ENCODE measurements at regions not wholly inside any gene's neighbourhood (a gene's known extent, or its start where the extent isn't known, plus 50 kb on each side); places are given as distances from the start of the nearest gene placed in this dataset.
"Not testable (repeated sequence)": the region's sequence is repeated elsewhere in the genome, so short reads cannot be mapped to it uniquely, and the experiment has no call there.

GRCh38 chr9:38910629-38911028, 190.7 kb upstream of the FAM240B start:
- H3K27me3 ChIP-seq; H3K4me1 ChIP-seq; H3K9me3 ChIP-seq; H3K4me3 ChIP-seq; intact Hi-C loops (cut with DNase I); H3K27ac ChIP-seq; DNase-seq; H3K36me3 ChIP-seq: not testable (repeated sequence)
- WGBS, 2 donors = 44 to 74% methylated on average over 4 of the region's 4 CpGs

GRCh38 chr9:38904719-38905118, 184.8 kb upstream of the FAM240B start:
- H3K9me3 ChIP-seq; DNase-seq; H3K4me1 ChIP-seq; H3K4me3 ChIP-seq; H3K27me3 ChIP-seq; H3K36me3 ChIP-seq; intact Hi-C loops (cut with DNase I); H3K27ac ChIP-seq: not testable (repeated sequence)
- WGBS, 2 donors = no CpG with 5 or more reads among the region's 11 CpGs

GRCh38 chr9:38901534-38902177, 181.7 kb upstream of the FAM240B start:
- intact Hi-C loops (cut with DNase I); H3K4me3 ChIP-seq; H3K27me3 ChIP-seq; DNase-seq; H3K9me3 ChIP-seq; H3K4me1 ChIP-seq; H3K36me3 ChIP-seq; H3K27ac ChIP-seq: not testable (repeated sequence)
- WGBS, 2 donors = no CpG with 5 or more reads among the region's 10 CpGs

- DNase-seq; H3K27ac ChIP-seq; H3K36me3 ChIP-seq; H3K9me3 ChIP-seq; H3K4me3 ChIP-seq; H3K27me3 ChIP-seq; H3K4me1 ChIP-seq; intact Hi-C loops (cut with DNase I): not testable (repeated sequence)
- 97% methylated on average over 8 of the region's 11 CpGs; no CpG with 5 or more reads in 1 of the 2 donors for WGBS, 2 donors
Observed at GRCh38 chr9:38896404-38896803, 176.5 kb upstream of the FAM240B start.

- DNase-seq; intact Hi-C loops (cut with DNase I); H3K27ac ChIP-seq; H3K36me3 ChIP-seq; H3K9me3 ChIP-seq; H3K4me1 ChIP-seq; H3K4me3 ChIP-seq; H3K27me3 ChIP-seq: not testable (repeated sequence)
- no CpG with 5 or more reads among the region's 1 CpG for WGBS, 2 donors
Observed at GRCh38 chr9:38895227-38895626, 175.3 kb upstream of the FAM240B start.

GRCh38 chr9:38892539-38893232, 172.8 kb upstream of the FAM240B start:
- H3K27ac ChIP-seq; H3K4me3 ChIP-seq; H3K9me3 ChIP-seq; H3K36me3 ChIP-seq; intact Hi-C loops (cut with DNase I); DNase-seq; H3K4me1 ChIP-seq; H3K27me3 ChIP-seq: not testable (repeated sequence)
- 6% methylated on average over 4 of the region's 6 CpGs; no CpG with 5 or more reads in 1 of the 2 donors for WGBS, 2 donors

- WGBS, 2 donors = 84% methylated on average over 1 of the region's 5 CpGs; no CpG with 5 or more reads in 1 of the 2 donors
- H3K4me3 ChIP-seq; intact Hi-C loops (cut with DNase I); H3K27me3 ChIP-seq; H3K36me3 ChIP-seq; H3K27ac ChIP-seq; DNase-seq; H3K4me1 ChIP-seq; H3K9me3 ChIP-seq: not testable (repeated sequence)
Observed at GRCh38 chr9:38886076-38886475, 166.1 kb upstream of the FAM240B start.

- H3K36me3 ChIP-seq; DNase-seq; H3K4me3 ChIP-seq; H3K27ac ChIP-seq; H3K9me3 ChIP-seq; intact Hi-C loops (cut with DNase I); H3K4me1 ChIP-seq; H3K27me3 ChIP-seq: not testable (repeated sequence)
- WGBS, 2 donors = 87 to 89% methylated on average over 7 of the region's 7 CpGs
Observed at GRCh38 chr9:38875616-38876015, 155.7 kb upstream of the FAM240B start.

GRCh38 chr9:38871282-38871940, 151.5 kb upstream of the FAM240B start:
- H3K4me3 ChIP-seq; intact Hi-C loops (cut with DNase I); H3K4me1 ChIP-seq; H3K9me3 ChIP-seq; H3K27me3 ChIP-seq; H3K27ac ChIP-seq; DNase-seq; H3K36me3 ChIP-seq: not testable (repeated sequence)
- WGBS, 2 donors = 9% methylated on average over 2 of the region's 5 CpGs; no CpG with 5 or more reads in 1 of the 2 donors

GRCh38 chr9:38859827-38860226, 139.9 kb upstream of the FAM240B start:
- H3K27ac ChIP-seq; intact Hi-C loops (cut with DNase I); DNase-seq; H3K27me3 ChIP-seq; H3K4me1 ChIP-seq; H3K36me3 ChIP-seq; H3K9me3 ChIP-seq; H3K4me3 ChIP-seq: not testable (repeated sequence)
- WGBS, 2 donors = 60% methylated on average over 1 of the region's 1 CpG; no CpG with 5 or more reads in 1 of the 2 donors

- H3K27me3 ChIP-seq = not testable (repeated sequence)
Observed at GRCh38 chr9:38848966-38849365, 129.0 kb upstream of the FAM240B start.

GRCh38 chr9:38840213-38840612, 120.3 kb upstream of the FAM240B start:
- H3K36me3 ChIP-seq; H3K4me1 ChIP-seq; DNase-seq; H3K27ac ChIP-seq; H3K4me3 ChIP-seq; H3K9me3 ChIP-seq; H3K27me3 ChIP-seq; intact Hi-C loops (cut with DNase I): not testable (repeated sequence)
- 81% methylated on average over 2 of the region's 3 CpGs for WGBS, 2 donors

More at GRCh38 chr9:38848966-38849365, 129.0 kb upstream of the FAM240B start:
- no CpG with 5 or more reads among the region's 10 CpGs for WGBS, 2 donors
- H3K4me3 ChIP-seq; H3K27ac ChIP-seq; intact Hi-C loops (cut with DNase I); H3K9me3 ChIP-seq; H3K36me3 ChIP-seq; DNase-seq; H3K4me1 ChIP-seq: not testable (repeated sequence)

- H3K36me3 ChIP-seq; H3K4me3 ChIP-seq; H3K27ac ChIP-seq; DNase-seq; intact Hi-C loops (cut with DNase I); H3K27me3 ChIP-seq; H3K9me3 ChIP-seq; H3K4me1 ChIP-seq: not testable (repeated sequence)
- WGBS, 2 donors = 77% methylated on average over 1 of the region's 3 CpGs; no CpG with 5 or more reads in 1 of the 2 donors
Observed at GRCh38 chr9:38833706-38834105, 113.8 kb upstream of the FAM240B start.
